ENCODE measurements at regions not wholly inside any gene's neighbourhood (a gene's known extent, or its start where the extent isn't known, plus 50 kb on each side); places are given as distances from the start of the nearest gene placed in this dataset.

DNA sequence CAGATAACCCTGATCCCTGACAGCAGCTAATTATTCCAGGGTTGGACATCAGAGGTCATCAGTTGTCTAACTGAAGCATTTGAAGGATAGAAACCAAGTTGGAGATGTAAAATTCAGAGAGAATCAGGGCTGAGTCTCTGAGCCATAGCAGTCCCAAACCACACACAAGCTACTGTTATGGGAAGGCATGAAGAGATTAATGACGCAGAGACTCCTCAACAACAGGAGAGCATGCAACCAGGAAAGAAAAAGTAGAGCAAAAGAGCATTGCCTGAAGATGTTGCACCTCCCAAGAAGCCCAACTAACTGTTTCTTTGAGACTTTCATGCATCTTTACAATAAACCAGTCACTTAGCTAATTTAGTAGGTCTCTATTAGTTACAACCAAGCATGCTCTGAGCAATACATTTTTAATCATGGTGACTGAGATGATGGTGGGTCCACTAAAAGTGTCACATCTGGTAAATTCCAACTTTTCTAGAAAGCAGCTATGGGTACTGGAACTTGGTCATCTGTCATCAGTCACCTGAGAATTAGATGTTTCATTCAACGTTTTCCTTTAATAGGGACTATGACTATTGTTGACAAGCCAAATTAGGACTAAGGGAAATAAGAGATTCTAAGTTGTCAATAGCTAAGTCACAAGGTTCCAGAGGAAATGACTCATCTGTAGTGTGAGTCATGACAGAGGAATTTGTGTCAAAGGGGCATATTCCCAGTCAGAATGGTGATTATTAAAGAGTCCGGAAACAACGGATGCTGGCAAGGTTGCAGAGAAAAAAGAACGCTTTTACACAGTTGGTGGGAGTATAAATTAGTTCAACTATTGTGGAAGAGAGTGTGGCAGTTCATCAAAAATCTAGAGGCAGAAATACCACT, 239.8 kb downstream of the CHD9NB start:
- Histone ChIP-seq H4K8ac (ENCODE audit: low read depth, low read length) (no peak overlapping the region), H4K12ac (ENCODE audit: low read depth, low read length) (no peak overlapping the region), H3K36me3 (ENCODE audit: control insufficient read depth in 1 of 2, insufficient read depth in 2 of 2, low read length in 2 of 2) (no peaks in the 10 kb centered on the region), H3K18ac (ENCODE audit: low read length) (no peak overlapping the region), H3K79me1 (ENCODE audit: low read length) (no peaks in the 10 kb centered on the region), H2BK5ac (ENCODE audit: low read depth, low read length, poor library complexity) (no peak overlapping the region), H3K4me1 (ENCODE audit: control insufficient read depth in 1 of 2, insufficient read depth in 2 of 2, low read length in 2 of 2) (no peaks in the 10 kb centered on the region), H4K91ac (ENCODE audit: low read depth, low read length) (no peak overlapping the region), H3K27ac (ENCODE audit: low read depth, low read length) (no peak overlapping the region), H3K9me3 (ENCODE audit: insufficient read depth, low read depth, low read length) (no peaks in the 10 kb centered on the region), H3K4me3 (ENCODE audit: low read depth, low read length) (no peak overlapping the region), H2BK12ac (ENCODE audit: low read length) (no peak overlapping the region), H2BK120ac (ENCODE audit: insufficient read depth, low read length, poor library complexity) (no peak overlapping the region), H2AK5ac (ENCODE audit: low read length) (no peak overlapping the region), H2AFZ (ENCODE audit: insufficient read depth, low read length, poor library complexity) (no peak overlapping the region), H3K4ac (ENCODE audit: low read depth, low read length) (no peak overlapping the region), H3K27me3 (ENCODE audit: insufficient read depth, low read length) (no peaks in the 10 kb centered on the region), H3K14ac (ENCODE audit: low read length) (no peak overlapping the region), H3K23ac (ENCODE audit: low read length) (no peak overlapping the region), H3K9ac (ENCODE audit: low read length) (no peak overlapping the region), H3K79me2 (ENCODE audit: control insufficient read depth, insufficient read depth, low read length, poor library complexity) (no peaks in the 10 kb centered on the region), H3K4me2 (ENCODE audit: low read length) (no peak overlapping the region)
- DNase-seq = peak; percentile 13 to 66
- no CpG with 5 or more reads among the region's 5 CpGs for WGBS (ENCODE audit: extremely low coverage, insufficient coverage, insufficient read length)

DNA sequence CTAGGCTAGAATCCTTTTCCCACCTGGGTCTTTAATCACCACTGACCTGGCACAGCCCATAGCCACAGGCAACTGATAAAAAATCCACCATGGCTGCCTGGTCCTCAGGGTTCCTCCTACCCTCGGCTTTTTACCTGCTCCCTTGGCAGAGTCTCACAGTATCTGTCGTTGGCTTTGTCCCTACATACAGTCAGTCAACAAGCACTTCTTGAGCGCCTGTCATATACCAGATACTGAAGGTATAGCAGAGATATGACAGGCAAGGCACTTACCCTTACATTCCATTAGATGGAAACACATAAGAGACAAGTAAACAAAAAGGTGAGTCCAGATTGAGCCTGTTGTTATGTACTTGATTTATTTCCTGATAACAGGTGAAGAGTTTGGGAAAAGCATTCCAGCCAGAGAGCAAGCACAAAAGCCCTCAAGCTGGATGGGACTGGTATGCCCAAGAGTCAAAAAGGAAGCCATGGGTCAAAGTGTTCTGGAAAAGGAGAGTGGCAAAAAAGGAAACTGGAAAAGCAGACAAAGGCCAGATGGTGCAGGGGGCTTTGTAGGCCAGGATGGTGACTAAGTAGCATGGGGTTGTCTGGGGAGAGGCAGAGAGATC, 247.0 kb downstream of the CHD9NB start:
- no peak overlapping the region for H4K91ac ChIP-seq (ENCODE audit: low read depth, low read length)
- no CpG with 5 or more reads among the region's 3 CpGs for WGBS (ENCODE audit: extremely low coverage, insufficient coverage, insufficient read length)

DNA sequence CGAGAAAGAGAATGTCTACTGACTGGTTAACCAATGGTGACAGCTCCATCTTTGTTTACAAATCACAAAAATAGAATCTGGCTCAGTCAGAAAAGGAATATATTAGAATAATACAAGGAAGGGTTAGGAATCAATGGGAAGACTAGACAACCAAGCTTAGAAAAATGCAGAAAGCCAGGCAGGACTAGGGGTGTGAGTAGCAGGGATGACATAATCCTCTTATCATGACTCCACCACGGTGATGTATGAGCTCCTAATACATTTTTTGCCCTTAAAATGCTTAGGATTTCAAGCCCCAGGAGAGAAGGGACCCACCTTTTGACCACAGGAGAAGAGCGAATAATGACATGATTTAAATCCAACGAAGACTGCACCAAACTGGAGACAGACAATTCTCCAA, 252.3 kb downstream of the CHD9NB start:
- Histone ChIP-seq H3K18ac (ENCODE audit: low read length) (no peak overlapping the region), H3K79me1 (ENCODE audit: low read length) (no peaks in the 10 kb centered on the region)
- WGBS (ENCODE audit: extremely low coverage, insufficient coverage, insufficient read length) = no CpG with 5 or more reads among the region's 4 CpGs

More for the DNA sequence above, 247.0 kb downstream of the CHD9NB start:
- H3K4me2 ChIP-seq (ENCODE audit: low read length) = no peak overlapping the region
- H3K4me3 ChIP-seq (ENCODE audit: low read depth, low read length) = no peak overlapping the region
- H3K79me2 ChIP-seq (ENCODE audit: control insufficient read depth, insufficient read depth, low read length, poor library complexity) = no peaks in the 10 kb centered on the region
- no peak overlapping the region for H2BK120ac ChIP-seq (ENCODE audit: insufficient read depth, low read length, poor library complexity)
- no peak overlapping the region for H3K4ac ChIP-seq (ENCODE audit: low read depth, low read length)
- H3K36me3 ChIP-seq (ENCODE audit: control insufficient read depth in 1 of 2, insufficient read depth in 2 of 2, low read length in 2 of 2) = no peaks in the 10 kb centered on the region
- no peak overlapping the region for H2BK12ac ChIP-seq (ENCODE audit: low read length)
- no peak overlapping the region for H2AK5ac ChIP-seq (ENCODE audit: low read length)
- peaks cover 0 to 8% of the 10 kb centered on the region in 2 experiments for H3K4me1 ChIP-seq (ENCODE audit: control insufficient read depth in 1 of 2, insufficient read depth in 2 of 2, low read length in 2 of 2)
- H2BK5ac ChIP-seq (ENCODE audit: low read depth, low read length, poor library complexity) = no peak overlapping the region
- H4K12ac ChIP-seq (ENCODE audit: low read depth, low read length) = no peak overlapping the region
- no peak overlapping the region for H3K9ac ChIP-seq (ENCODE audit: low read length)
- H3K18ac ChIP-seq (ENCODE audit: low read length) = no peak overlapping the region
- DNase-seq = peak; percentile 74 to 79
- H3K79me1 ChIP-seq (ENCODE audit: low read length) = no peaks in the 10 kb centered on the region
- no peak overlapping the region for H3K27ac ChIP-seq (ENCODE audit: low read depth, low read length)
- H2AFZ ChIP-seq (ENCODE audit: insufficient read depth, low read length, poor library complexity) = no peak overlapping the region
- peak overlapping the region; percentile 66 for H3K23ac ChIP-seq (ENCODE audit: low read length)
- no peaks in the 10 kb centered on the region for H3K27me3 ChIP-seq (ENCODE audit: insufficient read depth, low read length)
- no peak overlapping the region for H3K14ac ChIP-seq (ENCODE audit: low read length)
- no peak overlapping the region for H4K8ac ChIP-seq (ENCODE audit: low read depth, low read length)
- no peaks in the 10 kb centered on the region for H3K9me3 ChIP-seq (ENCODE audit: insufficient read depth, low read depth, low read length)

DNA sequence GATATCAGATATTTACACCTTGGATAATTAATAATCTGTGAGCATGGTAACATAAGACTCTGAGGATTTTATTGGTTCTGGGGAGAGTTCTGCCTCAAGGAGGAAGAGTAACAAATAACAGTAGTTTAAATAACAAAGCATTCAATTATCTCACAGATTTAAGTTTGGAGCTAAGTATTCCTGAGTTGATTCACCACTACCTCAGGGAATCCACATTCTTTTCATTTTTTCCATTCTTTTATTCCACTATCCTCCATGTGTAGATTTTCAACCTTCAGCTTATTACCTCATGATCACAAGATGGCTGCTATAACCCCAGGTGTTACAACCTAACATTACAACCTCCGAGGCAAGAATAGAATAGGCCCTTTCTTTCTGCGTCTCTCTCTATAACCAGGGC, 252.2 kb upstream of the TOX3 start:
- no peaks in the 10 kb centered on the region for H3K9me3 ChIP-seq (ENCODE audit: insufficient read depth, low read depth, low read length)
- no peak overlapping the region for H4K12ac ChIP-seq (ENCODE audit: low read depth, low read length)
- H2AK5ac ChIP-seq (ENCODE audit: low read length) = no peak overlapping the region
- no peaks in the 10 kb centered on the region for H3K4me1 ChIP-seq (ENCODE audit: control insufficient read depth in 1 of 2, insufficient read depth in 2 of 2, low read length in 2 of 2)
- H4K91ac ChIP-seq (ENCODE audit: low read depth, low read length) = no peak overlapping the region
- no peaks in the 10 kb centered on the region for H3K36me3 ChIP-seq (ENCODE audit: control insufficient read depth in 1 of 2, insufficient read depth in 2 of 2, low read length in 2 of 2)
- no peak overlapping the region for H2BK12ac ChIP-seq (ENCODE audit: low read length)
- no peak for DNase-seq
- no CpG with 5 or more reads among the region's 2 CpGs for WGBS (ENCODE audit: extremely low coverage, insufficient coverage, insufficient read length)
- H2AFZ ChIP-seq (ENCODE audit: insufficient read depth, low read length, poor library complexity) = no peak overlapping the region
- no peaks in the 10 kb centered on the region for H3K79me2 ChIP-seq (ENCODE audit: control insufficient read depth, insufficient read depth, low read length, poor library complexity)
- no peak overlapping the region for H3K9ac ChIP-seq (ENCODE audit: low read length)
- H2BK120ac ChIP-seq (ENCODE audit: insufficient read depth, low read length, poor library complexity) = no peak overlapping the region
- no peak overlapping the region for H3K27ac ChIP-seq (ENCODE audit: low read depth, low read length)
- H3K23ac ChIP-seq (ENCODE audit: low read length) = no peak overlapping the region
- no peak overlapping the region for H3K14ac ChIP-seq (ENCODE audit: low read length)
- H4K8ac ChIP-seq (ENCODE audit: low read depth, low read length) = no peak overlapping the region
- no peak overlapping the region for H3K4me2 ChIP-seq (ENCODE audit: low read length)
- H3K27me3 ChIP-seq (ENCODE audit: insufficient read depth, low read length) = no peaks in the 10 kb centered on the region
- no peaks in the 10 kb centered on the region for H3K79me1 ChIP-seq (ENCODE audit: low read length)
- H3K18ac ChIP-seq (ENCODE audit: low read length) = no peak overlapping the region
- no peak overlapping the region for H3K4me3 ChIP-seq (ENCODE audit: low read depth, low read length)
- H3K4ac ChIP-seq (ENCODE audit: low read depth, low read length) = no peak overlapping the region
- H2BK5ac ChIP-seq (ENCODE audit: low read depth, low read length, poor library complexity) = no peak overlapping the region

More for the DNA sequence above, 252.3 kb downstream of the CHD9NB start:
- Histone ChIP-seq H4K8ac (ENCODE audit: low read depth, low read length) (no peak overlapping the region), H2BK12ac (ENCODE audit: low read length) (no peak overlapping the region), H3K4me3 (ENCODE audit: low read depth, low read length) (no peak overlapping the region), H3K14ac (ENCODE audit: low read length) (no peak overlapping the region), H2AFZ (ENCODE audit: insufficient read depth, low read length, poor library complexity) (no peak overlapping the region), H3K36me3 (ENCODE audit: control insufficient read depth in 1 of 2, insufficient read depth in 2 of 2, low read length in 2 of 2) (no peaks in the 10 kb centered on the region), H3K27ac (ENCODE audit: low read depth, low read length) (no peak overlapping the region), H2AK5ac (ENCODE audit: low read length) (no peak overlapping the region), H4K91ac (ENCODE audit: low read depth, low read length) (no peak overlapping the region), H3K27me3 (ENCODE audit: insufficient read depth, low read length) (no peaks in the 10 kb centered on the region), H2BK120ac (ENCODE audit: insufficient read depth, low read length, poor library complexity) (no peak overlapping the region), H3K4me2 (ENCODE audit: low read length) (no peak overlapping the region), H3K4ac (ENCODE audit: low read depth, low read length) (no peak overlapping the region), H3K9ac (ENCODE audit: low read length) (no peak overlapping the region), H3K4me1 (ENCODE audit: control insufficient read depth in 1 of 2, insufficient read depth in 2 of 2, low read length in 2 of 2) (peaks cover 0 to 2% of the 10 kb centered on the region in 2 experiments), H3K79me2 (ENCODE audit: control insufficient read depth, insufficient read depth, low read length, poor library complexity) (no peaks in the 10 kb centered on the region), H3K23ac (ENCODE audit: low read length) (no peak overlapping the region), H2BK5ac (ENCODE audit: low read depth, low read length, poor library complexity) (no peak overlapping the region), H4K12ac (ENCODE audit: low read depth, low read length) (no peak overlapping the region), H3K9me3 (ENCODE audit: insufficient read depth, low read depth, low read length) (no peaks in the 10 kb centered on the region)
- peak in 1 of 2 donors; percentile 3 for DNase-seq
